Tibial artery (tissue), 4 donors: ENCODE measurements at regions not wholly inside any gene's neighbourhood (a gene's known extent, or its start where the extent isn't known, plus 50 kb on each side); places are given as distances from the start of the nearest gene placed in this dataset.

Experiments
- DNase-seq, 2 donors: peaks; one replicate each; pipeline ENCODE4 v3.0.0-alpha.2; 2019
- H3K27ac ChIP-seq, 2 donors: fragments of 200-600 bp; sonication (generic) in 1 of 2; 1 replicate in 1 of 2; 2 replicates in 1 of 2; pipeline ENCODE4 v1.5.1; 2018 to 2019; ENCODE audit warnings: mild to moderate bottlenecking in 1 of 2
- H3K27me3 ChIP-seq, 2 donors: fragments of 200-600 bp; sonication (generic) in 1 of 2; one replicate each; pipeline versions ENCODE4 v1.5.1 to v1.6.0; 2016 to 2019
- H3K36me3 ChIP-seq, 3 donors: fragments of 200-600 bp; sonication (generic) in 2 of 3; one replicate each; pipeline ENCODE4 v1.5.1; 2016 to 2019; ENCODE audit warnings: mild to moderate bottlenecking in 2 of 3
- H3K4me1 ChIP-seq, 4 donors: fragments of 200-600 bp; sonication (generic) in 2 of 4; 1 replicate in 3 of 4; 2 replicates in 1 of 4; pipeline ENCODE4 v1.5.1; 2016 to 2019
- H3K4me3 ChIP-seq, 2 donors: fragments of 200-600 bp; sonication (generic) in 1 of 2; 1 replicate in 1 of 2; 2 replicates in 1 of 2; pipeline ENCODE4 v1.5.1; 2018 to 2019; ENCODE audit warnings: mild to moderate bottlenecking in 2 of 2
- H3K9me3 ChIP-seq, 3 donors: fragments of 200-600 bp; sonication (generic) in 1 of 3; one replicate each; pipeline ENCODE4 v1.5.1; 2016 to 2019
- CTCF ChIP-seq, 2 experiments: fragments of 200-600 bp in 1 of 2; fragments of 450-650 bp in 1 of 2; IDR thresholded peaks; one replicate each; pipeline ENCODE4 v1.5.1; 2017 to 2019; ENCODE audit warnings: antibody characterized with exemption in 2 of 2, mild to moderate bottlenecking in 1 of 2, moderate library complexity in 1 of 2
- intact Hi-C: fragments of 100-400 bp; cut with DNase I; formaldehyde crosslinking; loops from one replicate; pipeline ENCODE4 v1.15.0; 2023; ENCODE audit warnings: low total_unique reads

GRCh38 chr18:38257661-38258060 is 692.1 kb upstream of the CELF4 start:
- Histone ChIP-seq H3K27me3 (no peaks in the 10 kb centered on the region), H3K4me3 (no peak overlapping the region), H3K27ac (no peak overlapping the region), H3K9me3 (no peaks in the 10 kb centered on the region), H3K36me3 (no peaks in the 10 kb centered on the region), H3K4me1 (no peaks in the 10 kb centered on the region)
- no peak for TF ChIP-seq CTCF (IDR thresholded peaks at IDR 0.05)
- intact Hi-C loops, result no loop called here
- no peak for DNase-seq

- Histone ChIP-seq H3K4me1 (no peaks in the 10 kb centered on the region), H3K27ac (no peak overlapping the region), H3K4me3 (no peak overlapping the region), H3K27me3 (no peaks in the 10 kb centered on the region), H3K9me3 (no peaks in the 10 kb centered on the region), H3K36me3 (no peaks in the 10 kb centered on the region)
- no peak for TF ChIP-seq CTCF (IDR thresholded peaks at IDR 0.05)
- DNase-seq, result no peak
- intact Hi-C loops, result no loop called here
Observed at GRCh38 chr18:38256366-38256765, 690.8 kb upstream of the CELF4 start.

GRCh38 chr18:38250971-38251370 is 685.4 kb upstream of the CELF4 start:
- DNase-seq, result no peak
- H3K4me1 ChIP-seq, result no peaks in the 10 kb centered on the region
- TF ChIP-seq CTCF (IDR thresholded peaks at IDR 0.05), result no peak
- H3K27me3 ChIP-seq, result no peaks in the 10 kb centered on the region
- intact Hi-C loops, result no loop called here
- H3K4me3 ChIP-seq, result no peak overlapping the region
- H3K9me3 ChIP-seq, result no peaks in the 10 kb centered on the region
- no peaks in the 10 kb centered on the region for H3K36me3 ChIP-seq
- H3K27ac ChIP-seq, result no peak overlapping the region

GRCh38 chr18:38244480-38244879 is 678.9 kb upstream of the CELF4 start:
- intact Hi-C loops, result no loop called here
- H3K4me3 ChIP-seq, result no peak overlapping the region
- no peak for DNase-seq

GRCh38 chr18:38243291-38243690 is 677.7 kb upstream of the CELF4 start:
- no peak for DNase-seq
- Histone ChIP-seq H3K4me3 (no peak overlapping the region), H3K27me3 (no peaks in the 10 kb centered on the region), H3K36me3 (no peaks in the 10 kb centered on the region), H3K9me3 (no peaks in the 10 kb centered on the region), H3K4me1 (no peaks in the 10 kb centered on the region), H3K27ac (no peak overlapping the region)
- intact Hi-C loops, result no loop called here
- TF ChIP-seq CTCF (IDR thresholded peaks at IDR 0.05), result no peak

More at GRCh38 chr18:38244480-38244879, 678.9 kb upstream of the CELF4 start:
- H3K36me3 ChIP-seq, result no peaks in the 10 kb centered on the region
- TF ChIP-seq CTCF (IDR thresholded peaks at IDR 0.05), result no peak
- H3K27ac ChIP-seq, result no peak overlapping the region
- H3K27me3 ChIP-seq, result no peaks in the 10 kb centered on the region
- no peaks in the 10 kb centered on the region for H3K9me3 ChIP-seq
- H3K4me1 ChIP-seq, result no peaks in the 10 kb centered on the region

- no peak overlapping the region for H3K4me3 ChIP-seq
- DNase-seq, result no peak
- no peak overlapping the region for H3K27ac ChIP-seq
- intact Hi-C loops, result no loop called here
- TF ChIP-seq CTCF (IDR thresholded peaks at IDR 0.05), result no peak
- H3K36me3 ChIP-seq, result no peaks in the 10 kb centered on the region
- no peaks in the 10 kb centered on the region for H3K4me1 ChIP-seq
- no peaks in the 10 kb centered on the region for H3K27me3 ChIP-seq
- H3K9me3 ChIP-seq, result no peaks in the 10 kb centered on the region
Observed at GRCh38 chr18:38241736-38242135, 676.1 kb upstream of the CELF4 start.
